GM12874 (cell line): ENCODE measurements at regions not wholly inside any gene's neighbourhood (a gene's known extent, or its start where the extent isn't known, plus 50 kb on each side); places are given as distances from the start of the nearest gene placed in this dataset.

ENCODE experiments used
- TF ChIP-seq, protein P1 (sequence below): IDR thresholded peaks from 2 replicates; pipeline ENCODE4 v1.5.1; 2011; ENCODE audit warnings: low read depth, mild to moderate bottlenecking, control low read depth, low read length, moderate library complexity; ENCODE audit not compliant: insufficient read depth

DNA sequence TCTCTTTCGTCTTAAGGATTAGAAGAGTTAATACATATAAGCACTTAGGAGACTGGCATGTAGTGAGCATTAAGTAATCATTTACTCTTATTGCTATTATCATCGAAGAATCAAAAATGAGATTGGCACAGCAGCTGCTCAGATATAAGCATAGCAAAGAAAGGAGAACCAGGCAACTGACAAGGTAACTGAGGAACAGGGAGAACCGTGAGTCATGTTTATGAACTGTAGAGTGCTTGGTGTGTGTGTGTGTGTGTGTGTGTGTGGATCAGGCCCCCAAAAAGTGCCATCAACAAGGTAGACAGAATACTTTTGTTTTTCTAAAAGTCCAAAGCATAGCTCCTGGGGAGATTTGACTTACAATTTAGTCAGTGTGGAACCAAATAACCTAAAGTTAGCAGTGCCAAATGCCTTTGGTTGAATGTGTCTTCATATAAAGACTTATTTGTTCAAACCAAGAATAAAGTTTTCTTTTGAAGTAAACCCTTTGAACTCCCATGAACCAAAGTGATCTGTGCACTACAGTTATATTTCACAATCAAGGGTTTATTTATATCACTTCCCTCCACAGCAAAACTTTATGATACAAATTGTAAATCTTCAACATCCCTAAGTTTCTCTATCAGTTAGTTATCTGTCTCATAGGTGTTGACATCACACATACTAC, 660.6 kb downstream of the NYAP2 start:
- TF ChIP-seq, protein P1, sequence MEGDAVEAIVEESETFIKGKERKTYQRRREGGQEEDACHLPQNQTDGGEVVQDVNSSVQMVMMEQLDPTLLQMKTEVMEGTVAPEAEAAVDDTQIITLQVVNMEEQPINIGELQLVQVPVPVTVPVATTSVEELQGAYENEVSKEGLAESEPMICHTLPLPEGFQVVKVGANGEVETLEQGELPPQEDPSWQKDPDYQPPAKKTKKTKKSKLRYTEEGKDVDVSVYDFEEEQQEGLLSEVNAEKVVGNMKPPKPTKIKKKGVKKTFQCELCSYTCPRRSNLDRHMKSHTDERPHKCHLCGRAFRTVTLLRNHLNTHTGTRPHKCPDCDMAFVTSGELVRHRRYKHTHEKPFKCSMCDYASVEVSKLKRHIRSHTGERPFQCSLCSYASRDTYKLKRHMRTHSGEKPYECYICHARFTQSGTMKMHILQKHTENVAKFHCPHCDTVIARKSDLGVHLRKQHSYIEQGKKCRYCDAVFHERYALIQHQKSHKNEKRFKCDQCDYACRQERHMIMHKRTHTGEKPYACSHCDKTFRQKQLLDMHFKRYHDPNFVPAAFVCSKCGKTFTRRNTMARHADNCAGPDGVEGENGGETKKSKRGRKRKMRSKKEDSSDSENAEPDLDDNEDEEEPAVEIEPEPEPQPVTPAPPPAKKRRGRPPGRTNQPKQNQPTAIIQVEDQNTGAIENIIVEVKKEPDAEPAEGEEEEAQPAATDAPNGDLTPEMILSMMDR: no peak

DNA sequence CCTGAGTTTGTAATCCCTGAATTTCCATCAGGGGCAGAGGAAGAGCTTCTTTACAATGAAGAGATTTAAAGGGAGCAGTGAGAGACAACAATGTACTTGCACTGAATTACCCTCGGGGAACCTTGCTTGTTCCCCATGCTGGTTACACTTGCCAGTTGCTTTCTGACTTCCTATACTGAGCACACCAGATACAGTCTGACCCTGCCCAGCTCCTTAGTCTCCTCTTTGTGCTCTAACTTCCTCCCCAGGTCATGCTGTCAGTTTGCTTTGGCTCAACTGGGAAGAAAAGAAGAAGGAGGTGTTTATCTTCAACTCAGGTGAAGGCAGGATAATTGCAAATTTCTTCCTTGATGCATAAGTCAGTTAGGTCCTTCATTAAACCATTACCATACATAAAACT, 658.4 kb downstream of the NYAP2 start:
- TF ChIP-seq, protein P1: no peak

DNA sequence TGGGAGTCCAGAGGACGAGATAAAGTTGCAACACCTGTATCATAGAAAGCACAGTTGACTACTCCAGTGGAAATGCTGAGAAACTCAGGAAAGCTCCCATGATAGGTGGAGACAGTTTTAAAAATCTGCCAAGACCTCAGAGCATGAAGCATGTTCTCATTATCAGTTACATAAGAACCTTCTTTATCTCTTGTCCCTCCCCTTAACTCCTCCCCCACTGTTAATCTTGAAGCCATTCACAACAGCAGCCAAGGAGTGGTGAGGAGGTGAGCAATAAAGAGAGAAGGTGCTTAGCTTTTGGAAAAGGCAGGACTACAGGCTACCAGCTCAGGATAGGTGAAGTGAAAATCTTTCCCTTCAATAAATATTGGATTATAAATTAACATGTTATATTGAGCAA, 657.9 kb downstream of the NYAP2 start:
- TF ChIP-seq, protein P1: no peak

DNA sequence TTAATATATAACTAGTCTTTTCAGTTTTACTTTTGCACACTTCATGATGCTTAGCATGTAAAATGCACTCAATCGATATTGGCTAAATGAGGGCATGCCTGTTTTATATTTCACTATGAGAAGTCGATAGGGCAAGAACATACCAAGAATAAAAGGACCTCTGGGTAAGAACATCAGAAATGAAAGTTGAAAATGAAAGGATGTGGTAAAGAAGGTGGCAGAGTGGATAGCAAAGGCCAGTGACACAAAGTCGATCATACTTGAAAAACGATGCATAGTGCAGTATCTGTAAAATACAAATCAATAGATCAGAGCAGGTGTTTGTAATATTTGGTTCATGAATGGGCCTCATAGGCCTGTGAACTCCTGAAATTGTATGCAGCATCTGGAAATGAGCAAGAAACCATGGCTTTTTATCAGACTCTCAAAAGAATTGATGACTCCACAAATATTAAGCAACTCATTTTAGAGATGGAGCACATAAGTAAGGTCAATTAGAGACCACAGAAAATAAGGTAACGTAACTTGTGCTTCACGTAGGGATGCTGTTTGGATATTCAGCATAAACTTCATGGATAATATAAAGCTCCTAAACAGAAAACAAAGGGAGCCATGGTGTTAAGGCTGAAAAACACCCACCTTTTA, 653.4 kb downstream of the NYAP2 start:
- TF ChIP-seq, protein P1: no peak

DNA sequence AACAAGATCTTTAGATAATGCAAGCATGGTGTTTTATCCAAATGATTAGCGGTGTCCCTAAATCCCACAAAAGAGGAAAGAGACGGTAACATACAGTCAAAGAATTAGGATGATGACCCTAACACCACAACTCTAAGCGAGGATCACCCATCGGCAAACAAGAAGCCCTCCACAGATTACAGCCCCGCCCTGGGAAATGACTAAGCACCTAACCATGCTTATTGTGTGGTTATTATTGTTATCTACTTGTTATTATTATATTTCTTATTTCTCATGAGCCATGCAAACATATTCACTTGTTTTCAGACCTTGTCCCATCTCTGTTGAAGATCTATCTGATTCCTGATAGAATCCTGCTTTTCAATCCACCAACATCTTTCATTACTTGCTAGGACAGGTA, 651.3 kb downstream of the NYAP2 start:
- TF ChIP-seq, protein P1: no peak

DNA sequence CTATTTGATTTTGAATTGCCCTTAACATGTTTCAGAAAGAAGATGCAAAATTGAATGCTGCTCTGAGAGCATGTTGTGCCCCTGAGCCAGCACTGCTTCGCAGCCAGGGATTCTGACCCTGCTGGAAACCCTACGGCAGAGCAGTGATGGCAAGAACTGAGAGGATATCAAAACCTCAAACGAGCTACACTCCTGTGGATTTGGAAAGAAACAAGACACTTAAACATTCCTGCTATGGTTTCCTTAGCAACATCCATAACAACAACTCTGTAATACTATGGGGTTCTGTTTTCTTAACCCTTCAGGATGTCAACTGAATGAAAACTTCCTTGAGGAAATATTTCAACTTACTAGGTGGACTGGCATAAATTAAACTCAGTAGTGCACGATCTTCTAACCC, 649.1 kb downstream of the NYAP2 start:
- TF ChIP-seq, protein P1: no peak

DNA sequence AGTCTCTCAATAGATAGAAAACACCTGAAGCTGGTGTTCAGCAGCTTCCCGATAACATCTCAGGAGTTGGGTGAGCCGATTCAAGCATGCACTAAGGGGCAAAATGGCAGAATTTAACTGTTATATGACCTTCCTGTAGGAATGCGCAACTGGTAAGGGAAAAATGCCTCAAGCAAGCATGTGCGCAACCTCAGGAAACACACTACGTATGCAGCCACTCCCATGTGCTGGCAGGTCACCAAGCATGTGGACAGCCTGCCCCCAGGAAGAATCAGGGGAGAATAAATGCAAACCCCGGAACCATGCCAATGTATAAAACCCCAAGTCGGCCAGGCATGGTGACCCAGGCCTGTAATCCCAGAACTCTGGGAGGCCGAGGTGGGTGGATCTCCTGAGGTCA, 645.6 kb downstream of the NYAP2 start:
- TF ChIP-seq, protein P1: no peak
